HEK293 (cell line): ENCODE measurements at regions not wholly inside any gene's neighbourhood (a gene's known extent, or its start where the extent isn't known, plus 50 kb on each side); places are given as distances from the start of the nearest gene placed in this dataset.

Experiments
- CTCF ChIA-PET: fragments of 350-600 bp; formaldehyde crosslinking; extraction: SDS; loops from one replicate; lab custom pipeline; 2021; ENCODE audit warnings: antibody characterized with exemption; lab: Yijun Ruan, JAX
- POLR2A ChIA-PET: fragments of 300-600 bp; formaldehyde crosslinking; extraction: SDS; loops from one replicate; lab custom pipeline; 2020; ENCODE audit warnings: antibody characterized with exemption, inconsistent platforms; lab: Yijun Ruan, JAX
- H3K27ac ChIP-seq: fragments of 200-500 bp; sonication (Bioruptor generic); 2 replicates; pipeline ENCODE4 v1.5.1; 2014; ENCODE audit warnings: low read depth, low read length, control low read depth, inconsistent platforms; ENCODE audit errors: extremely low read depth
- H3K36me3 ChIP-seq, 2 experiments: fragments of 200-500 bp in 1 of 2; sonication (Bioruptor generic) in 1 of 2; 1 replicate in 1 of 2; 2 replicates in 1 of 2; pipeline ENCODE4 v1.5.1; 2014 to 2017; ENCODE audit warnings: inconsistent platforms in 2 of 2, low read length in 2 of 2; ENCODE audit not compliant: control insufficient read depth in 2 of 2, insufficient read depth in 1 of 2
- H3K4me1 ChIP-seq: fragments of 200-500 bp; sonication (Bioruptor generic); 2 replicates; pipeline ENCODE4 v1.5.1; 2014; ENCODE audit warnings: mild to moderate bottlenecking, low read length, inconsistent platforms; ENCODE audit not compliant: control insufficient read depth, insufficient read depth
- H3K4me3 ChIP-seq: 2 replicates; pipeline ENCODE4 v1.5.1; 2011; ENCODE audit warnings: low read depth, mild to moderate bottlenecking, control low read depth, low read length, moderate library complexity
- H3K9me3 ChIP-seq: fragments of 200-500 bp; sonication (Bioruptor generic); 2 replicates; pipeline ENCODE4 v1.5.1; 2014; ENCODE audit warnings: low read depth, low read length, inconsistent platforms; ENCODE audit not compliant: control insufficient read depth, insufficient read depth
- HOXA7 ChIP-seq: sonication (generic); formaldehyde crosslinking; IDR thresholded peaks from 2 replicates; pipeline ENCODE4 v1.8.1; 2022; ENCODE audit warnings: missing genetic modification reagents, borderline replicate concordance
- KLF1 ChIP-seq: fragments of 450-650 bp; formaldehyde crosslinking; IDR thresholded peaks from 2 replicates; pipeline ENCODE4 v1.5.1; 2016; ENCODE audit warnings: missing biosample characterization, missing genetic modification characterization
- MZF1 ChIP-seq: fragments of 450-650 bp; formaldehyde crosslinking; IDR thresholded peaks from 2 replicates; pipeline ENCODE4 v1.5.1; 2017; ENCODE audit warnings: missing biosample characterization, missing genetic modification characterization, borderline replicate concordance
- ZIC2 ChIP-seq: fragments of 450-650 bp; formaldehyde crosslinking; IDR thresholded peaks from 2 replicates; pipeline ENCODE4 v1.5.1; 2016; ENCODE audit warnings: missing biosample characterization, missing genetic modification characterization
- ZNF140 ChIP-seq: fragments of 450-650 bp; formaldehyde crosslinking; IDR thresholded peaks from 2 replicates; pipeline ENCODE4 v1.5.1; 2016; ENCODE audit warnings: missing biosample characterization, missing genetic modification characterization
- ZNF157 ChIP-seq: fragments of 450-650 bp; formaldehyde crosslinking; IDR thresholded peaks from 2 replicates; pipeline ENCODE4 v1.5.1; 2016; ENCODE audit warnings: missing biosample characterization, missing genetic modification characterization
- ZNF292 ChIP-seq: fragments of 450-650 bp; formaldehyde crosslinking; IDR thresholded peaks from 2 replicates; pipeline ENCODE4 v1.5.1; 2016; ENCODE audit warnings: low read depth, missing biosample characterization, missing genetic modification characterization, borderline replicate concordance
- ZNF416 ChIP-seq: fragments of 450-650 bp; formaldehyde crosslinking; IDR thresholded peaks from 2 replicates; pipeline ENCODE4 v1.5.1; 2016; ENCODE audit warnings: missing biosample characterization, missing genetic modification characterization
- ZNF473 ChIP-seq: fragments of 450-650 bp; formaldehyde crosslinking; IDR thresholded peaks from 2 replicates; pipeline ENCODE4 v1.5.1; 2017; ENCODE audit warnings: missing biosample characterization, missing genetic modification characterization
- ZNF610 ChIP-seq: fragments of 450-650 bp; formaldehyde crosslinking; IDR thresholded peaks from 2 replicates; pipeline ENCODE4 v1.5.1; 2016; ENCODE audit warnings: missing biosample characterization, missing genetic modification characterization, borderline replicate concordance
- ZNF629 ChIP-seq: fragments of 450-650 bp; formaldehyde crosslinking; IDR thresholded peaks from 2 replicates; pipeline ENCODE4 v1.5.1; 2017; ENCODE audit warnings: missing biosample characterization, missing genetic modification characterization
- ZNF792 ChIP-seq: fragments of 450-650 bp; formaldehyde crosslinking; IDR thresholded peaks from 2 replicates; pipeline ENCODE4 v1.5.1; 2016; ENCODE audit warnings: missing biosample characterization, missing genetic modification characterization
- TF ChIP-seq, protein P1 (sequence below): fragments of 450-650 bp; formaldehyde crosslinking; IDR thresholded peaks from 2 replicates; pipeline ENCODE4 v1.5.1; 2016; ENCODE audit warnings: missing biosample characterization, missing genetic modification characterization
- TF ChIP-seq, protein P2 (sequence below): fragments of 450-650 bp; formaldehyde crosslinking; IDR thresholded peaks from 2 replicates; pipeline ENCODE4 v1.5.1; 2016; ENCODE audit warnings: missing biosample characterization, missing genetic modification characterization, borderline replicate concordance
- TF ChIP-seq, protein P3 (sequence below): fragments of 450-650 bp; formaldehyde crosslinking; IDR thresholded peaks from 2 replicates; pipeline ENCODE4 v1.5.1; 2016; ENCODE audit warnings: missing biosample characterization, missing genetic modification characterization
- TF ChIP-seq, protein P4 (sequence below): fragments of 450-650 bp; formaldehyde crosslinking; IDR thresholded peaks from 2 replicates; pipeline ENCODE4 v1.5.1; 2016; ENCODE audit warnings: missing biosample characterization, missing genetic modification characterization

DNA sequence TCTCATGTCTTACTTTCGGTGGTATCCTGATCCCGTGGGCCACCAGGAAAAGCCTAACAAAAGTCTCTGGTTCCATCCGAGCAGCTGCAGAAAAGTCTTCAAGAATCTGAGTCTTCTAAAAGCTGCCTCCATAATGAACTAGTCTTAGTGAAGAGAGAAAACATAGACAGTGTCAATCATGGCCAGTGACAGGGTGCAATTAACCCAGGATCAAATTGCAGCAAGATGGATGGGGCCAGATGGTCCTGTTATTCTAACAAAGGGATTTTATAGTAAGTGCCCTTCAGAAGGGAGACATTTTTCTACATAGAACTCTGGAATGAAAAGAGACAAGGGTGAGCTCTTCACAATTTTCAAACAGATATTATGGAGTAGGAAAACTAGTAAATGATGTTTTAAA lies 281.6 kb upstream of the ZFP64 start:
- POLR2A ChIA-PET, result no interaction called here
- TF ChIP-seq ZNF416 (tag by site-specific recombination), result no peak
- TF ChIP-seq, all 188 proteins: peak for 0
- CTCF ChIA-PET, result interaction anchor here (1.1 kb wide), 1 partner anchor 88 kb away, joined by 5 read pairs; no protein-coding TSS in a partner anchor
- H3K27ac ChIP-seq, result no peak overlapping the region
- no peaks in the 10 kb centered on the region for H3K4me1 ChIP-seq
- H3K4me3 ChIP-seq, result no peak overlapping the region
- H3K9me3 ChIP-seq, result no peaks in the 10 kb centered on the region
- no peaks in the 10 kb centered on the region for H3K36me3 ChIP-seq

DNA sequence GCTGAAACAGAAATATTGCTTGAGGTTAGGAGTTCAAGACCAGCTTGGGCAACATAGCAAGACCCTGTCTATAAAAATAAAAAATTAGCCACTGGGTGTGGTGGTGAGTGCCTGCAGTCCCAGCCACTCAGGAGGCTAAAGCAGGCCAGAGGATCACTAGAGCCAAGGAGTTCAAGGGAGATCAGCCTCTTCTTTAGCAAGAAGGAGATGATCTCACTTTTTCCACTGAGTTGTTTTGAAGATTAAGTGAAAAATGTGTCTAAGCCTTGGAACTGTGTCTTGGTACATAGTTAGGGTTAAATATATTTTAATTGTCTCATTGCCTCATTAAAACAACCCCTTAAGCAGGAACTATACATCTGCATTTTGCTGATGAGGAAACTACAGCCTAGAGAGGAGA lies 279.0 kb upstream of the ZFP64 start:
- TF ChIP-seq ZNF610 (tag by site-specific recombination) (no peak), HOXA7 (CRISPR knock-in tag) (no peak), ZIC2 (tag by site-specific recombination) (no peak), MZF1 (tag by site-specific recombination) (no peak), ZNF792 (tag by site-specific recombination) (no peak), ZNF140 (no peak), ZNF292 (no peak), ZNF473 (tag by site-specific recombination) (no peak), ZNF629 (tag by site-specific recombination) (no peak), KLF1 (tag by site-specific recombination) (no peak), ZNF157 (tag by site-specific recombination) (no peak)
- TF ChIP-seq, protein P1, sequence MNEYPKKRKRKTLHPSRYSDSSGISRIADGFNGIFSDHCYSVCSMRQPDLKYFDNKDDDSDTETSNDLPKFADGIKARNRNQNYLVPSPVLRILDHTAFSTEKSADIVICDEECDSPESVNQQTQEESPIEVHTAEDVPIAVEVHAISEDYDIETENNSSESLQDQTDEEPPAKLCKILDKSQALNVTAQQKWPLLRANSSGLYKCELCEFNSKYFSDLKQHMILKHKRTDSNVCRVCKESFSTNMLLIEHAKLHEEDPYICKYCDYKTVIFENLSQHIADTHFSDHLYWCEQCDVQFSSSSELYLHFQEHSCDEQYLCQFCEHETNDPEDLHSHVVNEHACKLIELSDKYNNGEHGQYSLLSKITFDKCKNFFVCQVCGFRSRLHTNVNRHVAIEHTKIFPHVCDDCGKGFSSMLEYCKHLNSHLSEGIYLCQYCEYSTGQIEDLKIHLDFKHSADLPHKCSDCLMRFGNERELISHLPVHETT (tag by site-specific recombination), result no peak
- TF ChIP-seq, protein P2, sequence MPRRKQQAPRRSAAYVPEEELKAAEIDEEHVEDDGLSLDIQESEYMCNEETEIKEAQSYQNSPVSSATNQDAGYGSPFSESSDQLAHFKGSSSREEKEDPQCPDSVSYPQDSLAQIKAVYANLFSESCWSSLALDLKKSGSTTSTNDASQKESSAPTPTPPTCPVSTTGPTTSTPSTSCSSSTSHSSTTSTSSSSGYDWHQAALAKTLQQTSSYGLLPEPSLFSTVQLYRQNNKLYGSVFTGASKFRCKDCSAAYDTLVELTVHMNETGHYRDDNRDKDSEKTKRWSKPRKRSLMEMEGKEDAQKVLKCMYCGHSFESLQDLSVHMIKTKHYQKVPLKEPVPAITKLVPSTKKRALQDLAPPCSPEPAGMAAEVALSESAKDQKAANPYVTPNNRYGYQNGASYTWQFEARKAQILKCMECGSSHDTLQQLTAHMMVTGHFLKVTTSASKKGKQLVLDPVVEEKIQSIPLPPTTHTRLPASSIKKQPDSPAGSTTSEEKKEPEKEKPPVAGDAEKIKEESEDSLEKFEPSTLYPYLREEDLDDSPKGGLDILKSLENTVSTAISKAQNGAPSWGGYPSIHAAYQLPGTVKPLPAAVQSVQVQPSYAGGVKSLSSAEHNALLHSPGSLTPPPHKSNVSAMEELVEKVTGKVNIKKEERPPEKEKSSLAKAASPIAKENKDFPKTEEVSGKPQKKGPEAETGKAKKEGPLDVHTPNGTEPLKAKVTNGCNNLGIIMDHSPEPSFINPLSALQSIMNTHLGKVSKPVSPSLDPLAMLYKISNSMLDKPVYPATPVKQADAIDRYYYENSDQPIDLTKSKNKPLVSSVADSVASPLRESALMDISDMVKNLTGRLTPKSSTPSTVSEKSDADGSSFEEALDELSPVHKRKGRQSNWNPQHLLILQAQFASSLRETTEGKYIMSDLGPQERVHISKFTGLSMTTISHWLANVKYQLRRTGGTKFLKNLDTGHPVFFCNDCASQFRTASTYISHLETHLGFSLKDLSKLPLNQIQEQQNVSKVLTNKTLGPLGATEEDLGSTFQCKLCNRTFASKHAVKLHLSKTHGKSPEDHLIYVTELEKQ, result no peak
- TF ChIP-seq, protein P3, sequence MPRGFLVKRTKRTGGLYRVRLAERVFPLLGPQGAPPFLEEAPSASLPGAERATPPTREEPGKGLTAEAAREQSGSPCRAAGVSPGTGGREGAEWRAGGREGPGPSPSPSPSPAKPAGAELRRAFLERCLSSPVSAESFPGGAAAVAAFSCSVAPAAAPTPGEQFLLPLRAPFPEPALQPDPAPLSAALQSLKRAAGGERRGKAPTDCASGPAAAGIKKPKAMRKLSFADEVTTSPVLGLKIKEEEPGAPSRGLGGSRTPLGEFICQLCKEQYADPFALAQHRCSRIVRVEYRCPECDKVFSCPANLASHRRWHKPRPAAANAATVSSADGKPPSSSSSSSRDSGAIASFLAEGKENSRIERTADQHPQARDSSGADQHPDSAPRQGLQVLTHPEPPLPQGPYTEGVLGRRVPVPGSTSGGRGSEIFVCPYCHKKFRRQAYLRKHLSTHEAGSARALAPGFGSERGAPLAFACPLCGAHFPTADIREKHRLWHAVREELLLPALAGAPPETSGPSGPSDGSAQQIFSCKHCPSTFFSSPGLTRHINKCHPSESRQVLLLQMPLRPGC, result no peak
- TF ChIP-seq, protein P4, sequence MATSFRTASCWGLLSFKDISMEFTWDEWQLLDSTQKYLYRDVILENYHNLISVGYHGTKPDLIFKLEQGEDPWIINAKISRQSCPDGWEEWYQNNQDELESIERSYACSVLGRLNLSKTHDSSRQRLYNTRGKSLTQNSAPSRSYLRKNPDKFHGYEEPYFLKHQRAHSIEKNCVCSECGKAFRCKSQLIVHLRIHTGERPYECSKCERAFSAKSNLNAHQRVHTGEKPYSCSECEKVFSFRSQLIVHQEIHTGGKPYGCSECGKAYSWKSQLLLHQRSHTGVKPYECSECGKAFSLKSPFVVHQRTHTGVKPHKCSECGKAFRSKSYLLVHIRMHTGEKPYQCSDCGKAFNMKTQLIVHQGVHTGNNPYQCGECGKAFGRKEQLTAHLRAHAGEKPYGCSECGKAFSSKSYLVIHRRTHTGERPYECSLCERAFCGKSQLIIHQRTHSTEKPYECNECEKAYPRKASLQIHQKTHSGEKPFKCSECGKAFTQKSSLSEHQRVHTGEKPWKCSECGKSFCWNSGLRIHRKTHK (tag by site-specific recombination), result no peak
- CTCF ChIA-PET, result interaction anchor here (0.8 kb wide), 1 partner anchor 1077 kb away, joined by 3 read pairs; no protein-coding TSS in a partner anchor
- POLR2A ChIA-PET, result no interaction called here
- Histone ChIP-seq H3K4me1 (no peaks in the 10 kb centered on the region), H3K27ac (no peak overlapping the region), H3K36me3 (no peaks in the 10 kb centered on the region), H3K4me3 (no peak overlapping the region), H3K9me3 (no peaks in the 10 kb centered on the region)
